Skin epidermis (tissue), 12 donors: ENCODE measurements at regions not wholly inside any gene's neighbourhood (a gene's known extent, or its start where the extent isn't known, plus 50 kb on each side); places are given as distances from the start of the nearest gene placed in this dataset.

Source experiments
- H3K27ac ChIP-seq, 21 experiments: fragments of 200-600 bp; sonication (generic) in 11 of 21; one replicate each; pipeline ENCODE4 v1.5.0; 2020; ENCODE audit warnings: mild to moderate bottlenecking in 3 of 21, inconsistent platforms in 2 of 21, moderate library complexity in 2 of 21
- H3K4me3 ChIP-seq, 7 experiments: fragments of 200-600 bp; sonication (generic) in 2 of 7; one replicate each; pipeline ENCODE4 v1.5.0; 2020; ENCODE audit warnings: inconsistent platforms in 2 of 7, mild to moderate bottlenecking in 2 of 7, moderate library complexity in 1 of 7

DNA sequence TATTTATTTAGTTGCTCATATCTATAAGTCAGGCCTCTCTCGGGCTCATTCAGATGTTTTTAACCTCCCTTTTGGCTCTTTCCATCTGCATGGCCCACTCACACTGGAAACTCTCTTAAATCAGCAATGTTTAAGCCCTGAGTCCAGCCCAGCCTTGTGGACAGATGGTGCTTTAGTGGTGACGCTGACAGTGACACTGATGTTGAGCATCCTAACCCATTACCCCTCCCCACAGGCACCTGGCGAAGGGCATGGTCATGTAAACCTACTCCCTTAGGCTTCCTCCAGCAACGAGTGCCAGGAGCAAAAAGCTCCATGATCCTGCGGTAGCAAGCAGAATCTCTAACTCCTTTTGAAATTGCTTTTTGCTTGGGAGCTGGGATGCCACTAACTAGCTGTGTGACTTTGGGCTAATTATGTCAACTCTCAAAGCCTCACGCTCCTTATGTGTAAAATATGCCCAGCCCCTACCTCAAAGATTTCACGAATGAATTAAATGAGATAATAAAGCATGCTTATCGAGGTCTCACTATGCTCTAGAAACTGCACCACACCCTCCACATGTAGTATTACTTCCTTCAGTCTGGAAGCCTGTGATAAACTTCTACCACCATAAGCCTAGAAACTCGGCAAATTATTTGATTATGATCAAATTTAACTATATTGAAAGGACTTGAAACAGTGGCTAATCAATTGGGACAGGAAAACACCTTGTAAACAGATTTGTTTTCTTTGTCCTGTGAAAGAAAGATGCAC lies 569.4 kb downstream of the BCOR start:
- H3K4me3 ChIP-seq: no peak overlapping the region
- no peak overlapping the region for H3K27ac ChIP-seq

DNA sequence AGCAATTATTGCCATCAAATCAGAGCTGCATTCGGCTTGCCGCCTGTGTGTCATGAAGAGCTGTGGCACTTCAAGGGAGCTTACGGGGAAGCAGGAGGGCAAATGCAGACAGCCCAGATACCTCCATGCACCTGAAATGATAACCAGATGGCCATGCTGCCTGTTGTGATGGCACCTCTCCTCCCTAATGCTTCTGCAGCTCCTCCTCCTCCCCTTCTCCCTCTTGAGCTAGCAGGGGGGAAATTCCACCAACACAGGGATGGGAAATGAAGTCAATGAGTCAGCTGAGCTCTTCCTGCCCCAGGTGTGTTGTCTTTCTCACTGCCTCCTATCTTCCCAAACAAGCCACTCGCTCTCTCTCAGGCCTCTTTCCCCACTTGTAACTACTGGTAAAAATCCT lies 565.0 kb downstream of the BCOR start:
- Histone ChIP-seq H3K4me3 (no peak overlapping the region), H3K27ac (no peak overlapping the region)

DNA sequence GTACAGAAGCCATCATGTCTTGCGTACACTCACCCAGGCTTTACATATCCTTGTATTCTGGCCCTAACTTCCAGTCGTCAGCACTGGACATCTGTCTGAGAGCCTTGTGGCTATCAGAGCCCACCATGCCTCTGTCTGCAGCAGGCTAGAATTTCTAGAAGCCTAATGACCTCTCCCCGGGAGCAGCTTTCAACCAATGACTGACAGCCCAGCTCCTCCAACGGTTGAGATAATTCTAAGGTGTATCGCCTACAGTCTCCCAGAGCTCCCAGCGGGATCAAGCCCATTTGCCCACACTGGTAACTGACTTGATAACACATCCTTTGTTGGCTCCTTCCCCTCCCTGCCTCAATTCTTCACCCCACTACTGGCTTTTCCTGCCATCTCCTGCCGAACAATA lies 562.8 kb downstream of the BCOR start:
- H3K4me3 ChIP-seq: no peak overlapping the region
- H3K27ac ChIP-seq: no peak overlapping the region

DNA sequence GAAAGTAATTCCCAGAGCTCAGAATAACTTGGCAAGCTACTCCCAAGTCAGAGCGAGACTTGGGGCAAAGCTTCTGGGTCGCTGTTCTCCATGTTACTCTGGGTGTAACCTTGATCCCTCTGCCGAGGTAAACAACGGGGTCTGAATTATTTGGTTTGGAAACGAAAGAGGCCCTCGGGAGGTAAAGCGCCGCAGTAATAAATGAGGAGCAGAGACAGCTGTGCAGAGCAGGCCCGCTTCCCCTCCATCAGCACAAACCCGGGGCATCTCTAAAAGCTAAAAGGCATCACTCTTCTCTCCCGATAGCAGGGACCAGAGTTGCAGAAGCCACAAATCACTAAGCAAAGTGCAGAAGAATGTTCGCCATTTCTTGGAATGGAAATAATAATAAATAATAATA lies 561.5 kb downstream of the BCOR start:
- Histone ChIP-seq H3K27ac (no peak overlapping the region), H3K4me3 (no peak overlapping the region)

DNA sequence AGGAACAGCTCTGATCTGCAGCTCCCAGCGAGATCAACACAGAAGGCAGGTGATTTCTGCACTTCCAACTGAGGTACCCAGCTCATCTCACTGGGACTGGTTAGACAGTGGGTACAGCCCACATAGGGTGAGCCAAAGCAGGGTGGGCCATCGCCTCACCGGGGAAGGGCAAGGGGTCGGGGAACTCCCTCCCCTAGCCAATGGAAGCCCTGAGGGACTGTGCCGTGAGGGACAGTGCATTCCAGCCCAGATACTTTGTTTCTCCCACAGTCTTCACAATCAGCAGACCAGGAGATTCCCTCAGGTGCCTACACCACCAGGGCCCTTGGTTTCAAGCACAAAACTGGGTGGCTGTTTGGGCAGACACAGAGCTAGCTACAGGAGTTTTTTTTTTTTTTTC lies 555.9 kb downstream of the BCOR start:
- Histone ChIP-seq H3K27ac (no peak overlapping the region), H3K4me3 (no peak overlapping the region)

DNA sequence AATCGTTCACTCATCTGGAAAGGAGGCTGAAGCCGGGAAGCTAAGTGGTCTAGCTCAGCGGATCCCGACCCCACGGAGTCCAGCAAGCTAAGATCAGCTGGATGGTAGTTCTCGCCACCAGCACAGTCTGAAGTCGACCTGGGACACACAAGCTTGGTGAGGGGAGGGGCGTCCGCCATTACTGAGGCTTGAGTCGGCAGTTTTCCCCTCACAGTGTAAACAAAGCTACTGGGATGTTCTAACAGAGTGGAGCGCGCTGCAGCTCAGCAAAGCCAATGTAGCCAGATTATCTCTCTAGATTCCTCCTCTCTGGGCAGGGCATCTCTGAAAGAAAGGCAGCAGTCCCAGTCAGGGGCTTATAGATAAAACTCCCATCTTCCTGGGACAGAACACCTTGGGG lies 555.4 kb downstream of the BCOR start:
- no peak overlapping the region for H3K4me3 ChIP-seq
- H3K27ac ChIP-seq: no peak overlapping the region

DNA sequence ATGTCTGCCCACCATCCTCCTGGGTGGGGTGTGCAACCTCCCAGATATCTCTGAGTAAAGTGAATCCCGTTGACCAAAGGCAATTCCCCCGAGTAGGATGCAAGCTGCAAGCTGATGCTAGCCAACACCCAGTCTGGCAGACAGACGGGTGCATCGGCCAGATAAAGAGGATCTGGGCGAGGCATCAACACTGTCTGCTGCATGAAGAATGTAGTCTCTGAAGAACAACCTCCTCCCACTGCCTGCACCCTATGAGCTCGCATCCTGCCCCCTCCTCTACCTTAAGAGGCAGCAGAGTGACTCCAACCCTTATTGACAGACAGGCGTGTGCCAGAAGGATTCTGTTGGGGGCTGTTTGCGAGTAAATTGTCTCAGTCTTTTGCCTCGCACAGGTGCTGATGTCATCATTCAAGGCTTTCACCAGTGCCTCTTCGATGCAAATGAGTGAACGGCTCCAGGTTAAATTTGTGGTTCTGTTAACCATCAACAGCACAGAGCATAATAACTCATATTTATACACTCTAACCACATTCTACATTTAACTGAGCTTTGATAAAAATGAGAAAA lies 546.9 kb downstream of the BCOR start:
- Histone ChIP-seq H3K4me3 (no peak overlapping the region), H3K27ac (no peak overlapping the region)

DNA sequence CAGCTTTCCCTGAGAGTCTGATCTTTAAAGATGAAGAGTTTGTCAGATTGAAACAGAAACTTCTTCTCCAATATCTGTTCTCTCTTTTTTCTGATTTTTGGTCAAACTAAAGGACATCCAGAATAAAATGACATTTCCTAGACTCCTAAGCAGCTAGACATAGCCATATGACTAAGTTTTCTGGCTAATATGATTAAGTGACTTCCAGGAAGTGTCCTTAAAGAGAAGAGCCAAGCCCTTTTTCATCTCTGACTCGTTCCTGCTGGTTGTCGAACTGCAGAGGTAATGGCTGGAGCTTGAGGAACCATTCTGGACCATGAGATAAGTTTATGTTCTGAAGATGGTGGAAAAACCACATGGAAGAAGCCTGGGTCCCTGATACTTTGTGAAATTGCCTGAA lies 546.0 kb downstream of the BCOR start:
- Histone ChIP-seq H3K27ac (no peak overlapping the region), H3K4me3 (no peak overlapping the region)

DNA sequence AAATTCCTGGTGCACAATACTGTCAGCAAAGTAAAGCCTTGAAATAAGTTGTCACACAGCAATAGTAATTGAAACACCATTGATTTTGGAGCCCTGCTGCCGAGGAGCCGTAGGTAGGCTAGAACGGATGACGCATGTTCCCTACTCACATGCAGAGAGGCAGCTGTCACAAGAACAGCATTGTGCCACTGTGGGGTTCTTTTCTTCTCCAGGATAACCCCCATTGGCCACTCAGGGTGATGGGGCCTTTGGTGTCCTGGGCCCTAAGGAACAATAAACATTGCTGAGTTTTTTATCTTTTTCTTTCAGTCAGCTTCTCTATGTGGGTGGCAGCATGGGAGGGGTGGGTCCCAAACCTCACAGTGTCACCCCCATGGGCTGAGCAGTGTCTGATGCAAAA lies 542.3 kb downstream of the BCOR start:
- no peak overlapping the region for H3K4me3 ChIP-seq
- no peak overlapping the region for H3K27ac ChIP-seq

DNA sequence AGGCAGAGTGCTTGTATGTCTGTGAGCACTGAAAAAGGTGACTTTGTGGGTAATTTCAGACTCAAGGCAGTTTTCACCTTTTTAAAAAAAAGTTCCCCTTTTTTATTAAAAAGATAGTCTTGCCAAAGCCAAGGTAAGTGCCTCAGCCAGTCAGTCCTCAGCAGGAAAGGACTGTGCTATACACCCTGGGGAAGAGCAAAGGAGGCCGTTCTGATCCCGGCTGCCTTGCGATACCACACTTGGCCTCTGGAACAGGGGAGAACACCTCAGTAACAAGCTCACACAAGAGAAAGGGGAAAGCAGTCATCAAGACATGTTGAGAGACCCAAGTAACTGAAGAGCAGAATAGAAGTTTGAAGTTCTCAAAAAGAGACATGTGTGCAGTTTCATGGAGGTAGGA lies 541.7 kb downstream of the BCOR start:
- Histone ChIP-seq H3K4me3 (no peak overlapping the region), H3K27ac (no peak overlapping the region)

DNA sequence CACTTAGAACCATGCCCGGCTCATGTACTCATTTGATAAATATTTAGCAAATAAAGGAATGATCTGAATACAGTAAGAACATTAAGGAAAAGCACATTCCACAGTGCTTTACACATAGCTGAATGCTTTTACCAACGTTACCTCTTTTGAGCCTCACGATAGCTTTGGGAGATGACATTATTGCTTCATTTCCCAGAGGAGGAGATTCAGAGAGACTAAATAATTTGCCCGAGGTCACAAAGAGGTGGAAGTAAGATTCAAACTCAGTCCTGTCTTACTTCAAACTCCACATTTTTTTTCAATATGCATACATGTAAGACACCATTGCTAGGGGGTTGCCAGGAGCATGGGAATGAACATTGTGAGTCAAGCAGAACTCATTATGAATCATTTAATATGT lies 538.5 kb downstream of the BCOR start:
- Histone ChIP-seq H3K27ac (no peak overlapping the region), H3K4me3 (no peak overlapping the region)

DNA sequence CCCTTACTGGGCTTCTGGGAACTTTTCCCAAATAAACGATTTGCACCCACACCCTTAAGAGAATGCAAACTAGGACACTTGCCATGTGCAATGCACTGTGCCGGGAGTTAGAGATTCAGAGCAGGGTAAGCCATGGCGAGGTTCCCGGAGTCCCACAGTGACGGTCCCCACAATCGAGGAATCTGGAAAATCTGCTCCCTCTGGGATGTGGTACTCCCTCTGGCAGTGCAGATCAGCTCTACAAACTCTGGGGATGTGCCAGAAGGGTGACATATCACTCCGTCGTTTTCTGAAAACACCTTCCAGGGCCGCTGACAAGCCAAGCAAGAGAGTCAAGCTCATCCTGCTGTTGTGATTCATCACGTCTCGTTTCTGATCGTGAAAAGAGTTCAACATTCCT lies 537.5 kb downstream of the BCOR start:
- no peak overlapping the region for H3K27ac ChIP-seq
- H3K4me3 ChIP-seq: no peak overlapping the region

DNA sequence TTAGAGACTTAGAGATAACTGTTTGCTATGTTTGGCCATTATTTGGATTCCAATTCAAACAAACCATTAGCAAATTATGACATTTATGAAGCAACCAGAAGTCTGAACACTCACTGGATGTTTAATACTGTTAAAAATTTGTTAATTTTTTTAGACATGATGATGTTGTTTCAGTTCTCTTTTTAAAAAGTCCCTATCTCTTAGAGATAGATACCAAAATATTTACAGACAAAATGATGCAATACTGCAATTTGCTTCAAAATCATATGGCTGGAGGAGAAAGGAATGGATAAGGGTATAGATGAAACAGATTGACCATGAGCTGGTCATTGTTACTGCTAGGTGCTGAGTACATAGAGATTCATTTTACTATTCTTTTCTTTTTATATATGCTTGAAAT lies 534.6 kb downstream of the BCOR start:
- Histone ChIP-seq H3K4me3 (no peak overlapping the region), H3K27ac (no peak overlapping the region)

DNA sequence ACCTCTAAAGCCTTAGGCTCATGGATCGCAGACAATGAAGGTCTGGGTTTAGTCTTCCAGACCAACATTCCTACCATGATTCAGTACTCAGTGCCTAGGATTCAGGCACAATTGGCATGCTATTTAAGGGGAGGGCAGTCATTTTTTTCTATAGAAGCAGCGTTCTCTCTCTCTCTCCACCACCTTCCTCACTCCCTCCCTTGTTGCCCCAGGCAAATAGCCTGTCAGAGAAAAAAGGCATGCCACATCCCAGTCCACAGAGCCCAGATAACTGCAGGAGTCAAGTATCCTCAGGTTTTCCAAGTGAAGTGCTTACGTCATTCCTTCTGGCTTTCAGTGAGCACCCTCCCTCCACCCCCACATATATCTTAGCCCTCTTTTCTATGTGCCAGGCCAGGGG lies 533.0 kb downstream of the BCOR start:
- Histone ChIP-seq H3K4me3 (no peak overlapping the region), H3K27ac (no peak overlapping the region)

DNA sequence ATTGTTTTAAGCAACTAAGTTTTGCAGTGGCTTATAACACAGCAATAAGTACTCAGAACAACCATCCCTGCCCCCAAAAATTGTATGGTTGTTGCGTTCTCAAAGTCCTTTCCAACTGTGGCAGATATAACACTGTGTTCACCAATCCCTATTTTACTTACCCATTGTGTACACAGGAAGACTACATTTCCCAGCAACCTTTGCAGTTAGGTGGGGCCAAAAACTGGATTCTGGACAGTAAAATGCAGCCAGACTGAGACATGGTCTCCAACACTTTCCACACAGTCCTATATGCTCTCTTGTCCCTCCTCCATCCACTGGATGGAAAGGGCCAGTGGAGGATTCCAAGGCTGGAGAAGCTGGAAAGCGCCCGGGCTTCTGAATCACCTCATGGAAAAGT lies 523.6 kb downstream of the BCOR start:
- no peak overlapping the region for H3K4me3 ChIP-seq
- no peak overlapping the region for H3K27ac ChIP-seq

DNA sequence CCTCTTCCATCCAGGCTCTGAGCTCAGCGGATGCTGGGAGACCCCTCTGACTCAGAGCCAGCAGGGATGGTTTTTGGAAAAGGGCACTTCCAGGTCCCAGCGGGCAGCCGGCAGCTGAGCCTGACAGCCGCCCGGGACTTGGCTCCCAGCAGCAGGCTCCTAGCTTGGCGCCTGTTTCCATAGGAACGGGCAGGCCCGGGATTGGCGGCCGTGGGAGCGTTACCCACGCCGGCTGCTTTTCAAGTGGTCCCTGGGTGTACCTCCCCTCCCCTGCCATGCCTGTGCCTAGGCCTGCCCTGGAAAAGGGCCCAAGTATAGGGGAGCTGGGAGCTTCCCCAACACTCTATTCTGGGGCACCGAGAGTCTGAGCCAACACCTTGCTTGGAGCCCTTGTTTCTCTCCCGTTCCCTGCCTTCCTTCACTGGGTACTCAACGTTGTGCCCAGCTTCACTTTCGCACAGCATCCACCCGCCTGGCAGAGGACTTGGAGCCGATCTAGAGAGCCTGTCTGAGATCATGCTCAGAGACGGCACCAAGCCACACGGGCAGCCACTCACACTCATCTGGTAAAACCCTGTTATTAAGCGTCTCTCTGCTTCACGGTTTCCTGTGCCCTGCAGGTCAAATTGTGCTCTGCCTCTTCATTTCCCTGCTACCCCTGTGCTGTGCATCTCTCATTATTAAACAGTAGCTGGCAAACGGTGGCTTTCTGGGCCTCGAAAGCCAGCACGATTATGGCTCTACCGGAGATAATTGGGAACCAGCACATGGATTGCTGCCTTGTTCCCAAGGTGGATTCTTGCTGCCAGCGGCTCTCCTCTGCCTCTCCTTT lies 521.5 kb downstream of the BCOR start:
- Histone ChIP-seq H3K27ac (no peak overlapping the region), H3K4me3 (no peak overlapping the region)

DNA sequence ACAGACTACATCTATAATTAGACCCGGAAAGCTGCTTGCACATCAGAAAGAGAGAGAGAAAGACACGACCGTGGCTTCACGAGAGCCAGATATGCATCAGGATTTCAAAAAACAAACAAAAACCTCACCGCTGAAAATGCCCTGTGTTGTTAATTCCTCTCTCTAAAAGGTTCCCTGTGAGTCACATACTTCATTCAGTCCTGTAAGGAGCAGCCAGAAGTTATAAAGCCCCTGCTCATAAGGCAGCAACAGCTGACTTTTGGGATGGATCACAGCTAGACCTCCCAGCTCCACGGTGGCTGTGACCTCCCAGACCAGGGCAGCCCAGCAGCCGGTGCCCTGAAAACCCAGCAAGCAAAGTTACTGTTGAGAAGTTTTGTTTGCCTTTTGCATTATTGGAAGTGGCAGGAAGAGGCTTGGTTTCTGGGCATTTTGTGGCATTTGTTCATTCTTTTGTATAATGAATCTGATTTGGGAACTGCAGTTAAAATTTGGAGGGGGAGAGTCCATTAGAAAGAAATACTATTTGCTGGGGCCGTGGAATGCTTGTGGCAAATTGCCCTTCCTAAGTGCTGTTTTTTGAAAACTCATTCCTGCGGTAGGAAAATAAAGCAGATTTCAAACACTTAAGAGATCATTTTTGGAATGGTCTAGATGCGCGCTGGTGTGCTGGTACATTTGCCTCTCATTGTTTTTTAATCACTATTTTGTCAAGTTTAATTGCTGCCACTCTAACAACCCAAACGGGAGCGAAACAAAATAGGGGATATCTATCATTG lies 520.4 kb downstream of the BCOR start:
- H3K27ac ChIP-seq: no peak overlapping the region
- no peak overlapping the region for H3K4me3 ChIP-seq

DNA sequence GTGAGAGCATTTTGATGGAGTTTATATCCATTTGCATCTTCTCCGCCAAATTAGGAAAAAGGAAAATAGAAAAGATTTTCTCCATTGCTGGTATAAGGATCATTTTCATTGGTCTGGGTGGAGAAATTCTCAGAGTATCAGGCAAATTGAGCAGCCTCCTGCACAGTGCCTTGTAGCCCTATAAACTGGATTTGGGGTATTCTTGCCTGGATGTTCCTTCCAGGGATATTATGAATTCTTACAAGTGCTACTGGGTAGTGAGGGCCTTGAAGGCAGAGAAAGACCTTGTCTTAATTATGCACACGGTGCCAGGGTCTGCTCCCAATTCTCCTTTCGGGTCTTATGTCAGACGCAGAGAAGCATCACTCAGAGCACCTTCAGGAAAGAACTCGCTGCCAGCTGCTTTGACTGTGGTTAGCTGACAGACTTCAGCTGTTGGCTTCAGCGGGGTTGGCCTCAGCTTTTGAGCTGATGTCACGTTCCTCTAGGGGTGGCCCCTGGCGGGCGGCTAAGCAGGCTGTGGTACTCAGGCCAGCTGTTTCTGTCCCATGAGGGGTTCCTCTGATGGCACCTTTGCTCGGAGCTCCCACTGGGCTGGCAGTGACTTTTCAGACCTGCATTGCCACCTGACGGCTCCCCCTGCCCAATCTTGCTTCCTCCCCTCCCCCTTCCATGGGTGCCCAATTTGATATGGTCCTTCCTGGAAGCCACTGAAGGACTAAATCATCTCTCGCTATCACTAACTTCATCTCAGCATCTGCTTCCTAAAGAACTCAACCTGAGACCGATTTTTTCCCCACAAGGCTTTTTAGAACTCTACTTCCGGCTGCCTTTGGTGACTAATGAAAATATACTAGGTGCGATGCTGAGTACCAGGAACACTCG lies 519.5 kb downstream of the BCOR start:
- H3K27ac ChIP-seq: peak overlapping the region in 1 of 21 experiments; percentile 21
- no peak overlapping the region for H3K4me3 ChIP-seq

DNA sequence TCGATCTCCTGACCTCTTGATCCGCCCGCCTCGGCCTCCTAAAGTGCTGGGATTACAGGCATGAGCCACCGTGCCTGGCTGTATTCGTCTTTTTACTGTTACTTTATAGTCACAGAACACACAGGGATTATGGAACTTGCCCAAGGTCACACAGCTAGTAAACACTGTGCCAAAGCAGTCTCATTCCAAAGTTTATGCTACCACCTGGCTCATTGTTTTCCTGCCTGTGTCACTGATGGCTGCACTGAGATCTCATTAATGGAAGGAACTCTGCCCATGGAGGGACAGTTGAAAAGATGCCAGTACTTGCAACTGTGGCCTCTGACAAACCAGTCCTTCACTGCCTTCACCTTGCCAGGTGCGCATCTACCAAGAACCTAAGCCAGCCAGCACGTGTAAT lies 517.7 kb downstream of the BCOR start:
- Histone ChIP-seq H3K4me3 (no peak overlapping the region), H3K27ac (no peak overlapping the region)
